H1 (cell line): ENCODE measurements at regions not wholly inside any gene's neighbourhood (a gene's known extent, or its start where the extent isn't known, plus 50 kb on each side); places are given as distances from the start of the nearest gene placed in this dataset.

Experiments
- CTCF ChIP-seq, 3 experiments: IDR thresholded peaks; 1 replicate in 2 of 3; 2 replicates in 1 of 3; pipeline versions ENCODE4 v1.5.1 to v1.6.1; 2011; ENCODE audit warnings: low read length in 3 of 3, mild to moderate bottlenecking in 3 of 3, inconsistent platforms in 2 of 3, low read depth in 1 of 3, moderate library complexity in 1 of 3; ENCODE audit not compliant: insufficient read depth in 1 of 3; ENCODE audit errors: control extremely low read depth in 1 of 3
- MAFK ChIP-seq: IDR thresholded peaks from 2 replicates; pipeline ENCODE4 v1.6.1; 2012; ENCODE audit warnings: low read depth, mild to moderate bottlenecking, improper control_type of control experiment, low read length
- POLR2A ChIP-seq, 2 experiments: IDR thresholded peaks; 1 replicate in 1 of 2; 2 replicates in 1 of 2; pipeline ENCODE4 v1.6.1; 2011; ENCODE audit warnings: low read depth in 2 of 2, low read length in 2 of 2, mild to moderate bottlenecking in 2 of 2; ENCODE audit errors: control extremely low read depth in 1 of 2
- TBP ChIP-seq: IDR thresholded peaks from 2 replicates; pipeline ENCODE4 v1.6.1; 2011; ENCODE audit warnings: low read depth, low read length, improper control_type of control experiment
- ZNF274 ChIP-seq: IDR thresholded peaks from 2 replicates; pipeline ENCODE4 v1.7.0; 2012; ENCODE audit warnings: low read length, borderline replicate concordance; ENCODE audit errors: extremely low read depth

- TF ChIP-seq POLR2A (IDR thresholded peaks at IDR 0.05; ENCODE audit: control extremely low read depth in 1 of 2, low read depth in 2 of 2, low read length in 2 of 2), result no peak
- no peak for TF ChIP-seq ZNF274
- no peak for TF ChIP-seq CTCF (IDR thresholded peaks at IDR 0.05; ENCODE audit: control extremely low read depth in 1 of 3, insufficient read depth in 1 of 3, low read depth in 1 of 3, low read length in 3 of 3)
- TF ChIP-seq MAFK, result no peak
- no peak for TF ChIP-seq TBP
Observed at GRCh38 chr4:157754410-157754809, 418.4 kb downstream of the GASK1B start.
